Naive thymus-derived CD4-positive, alpha-beta T cell (primary cell): ENCODE measurements at regions not wholly inside any gene's neighbourhood (a gene's known extent, or its start where the extent isn't known, plus 50 kb on each side); places are given as distances from the start of the nearest gene placed in this dataset.

ENCODE experiments used
- ATAC-seq: fragments of 150-1000 bp; cut with Tn5 transposase; 2 replicates; pipeline ENCODE4 v1.10.0; 2021; ENCODE audit warnings: mild to moderate bottlenecking, moderate library complexity
- CTCF ChIA-PET: fragments of 350-600 bp; sonication (Branson Sonifier 250); formaldehyde crosslinking; loops from one replicate; lab custom pipeline; 2021; ENCODE audit warnings: antibody characterized with exemption; lab: Charles Lee
- POLR2A ChIA-PET: fragments of 350-600 bp; sonication (Branson Sonifier 250); formaldehyde crosslinking; loops from one replicate; lab custom pipeline; 2021; ENCODE audit warnings: antibody characterized with exemption, inconsistent platforms; lab: Charles Lee
- DNase-seq, 9 donors: peaks; one replicate each; pipeline versions ENCODE4 v3.0.0 to v3.0.0-alpha.2; 2020 to 2022; ENCODE audit warnings: mixed read lengths in 1 of 9
- H3K27ac ChIP-seq: one replicate; pipeline ENCODE4 v1.7.0; 2013; ENCODE audit warnings: mild to moderate bottlenecking, low read depth, low read length, moderate library complexity
- H3K27me3 ChIP-seq, 2 donors: one replicate each; pipeline ENCODE4 v1.7.0; 2013; ENCODE audit warnings: low read length in 2 of 2, mild to moderate bottlenecking in 2 of 2, moderate library complexity in 2 of 2; ENCODE audit not compliant: control insufficient read depth in 2 of 2, insufficient read depth in 2 of 2
- H3K36me3 ChIP-seq, 3 experiments: 1 replicate in 2 of 3; 2 replicates in 1 of 3; pipeline ENCODE4 v1.7.0; 2013; ENCODE audit warnings: low read length in 3 of 3, mild to moderate bottlenecking in 3 of 3, moderate library complexity in 1 of 3; ENCODE audit not compliant: insufficient read depth in 3 of 3, control insufficient read depth in 2 of 3
- H3K4me1 ChIP-seq, 2 donors: one replicate each; pipeline ENCODE4 v1.7.0; 2013; ENCODE audit warnings: low read length in 2 of 2, mild to moderate bottlenecking in 2 of 2, moderate library complexity in 1 of 2; ENCODE audit not compliant: control insufficient read depth in 2 of 2, insufficient read depth in 2 of 2
- H3K4me3 ChIP-seq: 2 replicates; pipeline ENCODE4 v1.7.0; 2013; ENCODE audit warnings: mild to moderate bottlenecking, low read length
- H3K9me3 ChIP-seq, 3 experiments: 1 replicate in 2 of 3; 2 replicates in 1 of 3; pipeline ENCODE4 v1.7.0; 2013; ENCODE audit warnings: low read length in 3 of 3; ENCODE audit not compliant: control insufficient read depth in 2 of 3
- H3K27ac Mint-ChIP-seq, 9 donors: one replicate each; pipeline ENCODE4 v1.8.0; 2020 to 2022; ENCODE audit warnings: mixed read lengths in 9 of 9, mild to moderate bottlenecking in 8 of 9, moderate library complexity in 5 of 9, inconsistent platforms in 2 of 9
- H3K27me3 Mint-ChIP-seq, 5 donors: one replicate each; pipeline ENCODE4 v1.8.0; 2021 to 2022; ENCODE audit warnings: mixed read lengths in 5 of 5, mild to moderate bottlenecking in 1 of 5
- H3K36me3 Mint-ChIP-seq, 5 donors: one replicate each; pipeline ENCODE4 v1.8.0; 2020 to 2022; ENCODE audit warnings: mixed read lengths in 5 of 5, mild to moderate bottlenecking in 3 of 5, inconsistent platforms in 1 of 5
- H3K4me1 Mint-ChIP-seq, 7 donors: one replicate each; pipeline ENCODE4 v1.8.0; 2020 to 2022; ENCODE audit warnings: mixed read lengths in 7 of 7, mild to moderate bottlenecking in 3 of 7, inconsistent platforms in 1 of 7
- H3K4me3 Mint-ChIP-seq, 10 donors: one replicate each; pipeline ENCODE4 v1.8.0; 2020 to 2022; ENCODE audit warnings: mild to moderate bottlenecking in 10 of 10, mixed read lengths in 10 of 10, moderate library complexity in 6 of 10, inconsistent platforms in 2 of 10
- H3K9me3 Mint-ChIP-seq, 11 donors: one replicate each; pipeline ENCODE4 v1.8.0; 2020 to 2022; ENCODE audit warnings: mixed read lengths in 11 of 11, mild to moderate bottlenecking in 4 of 11, inconsistent platforms in 1 of 11, moderate library complexity in 1 of 11
- intact Hi-C, 2 donors: fragments of 100-400 bp; cut with micrococcal nuclease; formaldehyde crosslinking; loops; one replicate each; pipeline ENCODE4 v1.15.1; 2023

DNA sequence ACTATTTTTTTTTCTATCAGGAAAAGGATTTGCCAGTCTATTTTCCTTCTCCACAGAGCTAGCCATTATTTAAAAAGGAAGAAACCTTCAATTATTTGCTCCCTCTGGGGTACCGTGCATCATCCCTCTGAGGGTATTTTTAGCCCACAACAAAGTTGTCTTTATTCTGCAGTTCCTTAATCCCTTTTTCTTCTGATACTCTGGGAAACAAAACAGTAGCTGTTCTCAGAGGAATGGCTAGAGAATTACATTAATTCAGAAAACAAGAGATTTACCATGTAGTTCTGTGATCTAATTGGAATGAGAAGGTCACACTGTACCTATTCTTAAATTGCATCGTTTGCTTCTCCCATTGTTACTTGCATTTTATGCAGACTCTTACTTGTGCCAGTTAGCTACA lies 1056.7 kb downstream of the STIM2 start:
- no peaks in the 10 kb centered on the region for H3K27me3 ChIP-seq
- no peak for DNase-seq
- no peaks in the 10 kb centered on the region for H3K36me3 ChIP-seq
- H3K4me3 ChIP-seq, result no peak overlapping the region
- no peaks in the 10 kb centered on the region for H3K27me3 Mint-ChIP-seq
- no peaks in the 10 kb centered on the region for H3K4me1 ChIP-seq
- no peak for ATAC-seq
- peaks cover 0 to 18% (median 1%) of the 10 kb centered on the region in 11 donors for H3K9me3 Mint-ChIP-seq
- no peaks in the 10 kb centered on the region for H3K9me3 ChIP-seq
- intact Hi-C loops, result no loop called here
- H3K27ac ChIP-seq, result no peak overlapping the region
- H3K27ac Mint-ChIP-seq, result no peak overlapping the region
- POLR2A ChIA-PET, result no interaction called here
- H3K4me1 Mint-ChIP-seq, result no peaks in the 10 kb centered on the region
- CTCF ChIA-PET, result no interaction called here
- H3K36me3 Mint-ChIP-seq, result no peaks in the 10 kb centered on the region
- H3K4me3 Mint-ChIP-seq, result no peak overlapping the region

GRCh38 chr4:27921231-27921630 lies 1060.6 kb downstream of the STIM2 start:
- no peak overlapping the region for H3K27ac Mint-ChIP-seq
- H3K4me3 ChIP-seq, result no peak overlapping the region
- no peak overlapping the region for H3K4me3 Mint-ChIP-seq
- intact Hi-C loops, result loop anchor here in 1 of 2 donors (5.0 kb wide), 1 partner anchor 471 kb away; no protein-coding TSS in a partner anchor
- no peaks in the 10 kb centered on the region for H3K36me3 ChIP-seq
- ATAC-seq, result no peak
- H3K9me3 Mint-ChIP-seq, result peaks cover 0 to 18% (median 0%) of the 10 kb centered on the region in 11 donors
- POLR2A ChIA-PET, result no interaction called here
- no peaks in the 10 kb centered on the region for H3K4me1 ChIP-seq
- DNase-seq, result no peak
- CTCF ChIA-PET, result no interaction called here
- H3K4me1 Mint-ChIP-seq, result no peaks in the 10 kb centered on the region
- H3K27me3 Mint-ChIP-seq, result no peaks in the 10 kb centered on the region
- no peak overlapping the region for H3K27ac ChIP-seq
- no peaks in the 10 kb centered on the region for H3K27me3 ChIP-seq
- H3K36me3 Mint-ChIP-seq, result no peaks in the 10 kb centered on the region
- no peaks in the 10 kb centered on the region for H3K9me3 ChIP-seq

DNA sequence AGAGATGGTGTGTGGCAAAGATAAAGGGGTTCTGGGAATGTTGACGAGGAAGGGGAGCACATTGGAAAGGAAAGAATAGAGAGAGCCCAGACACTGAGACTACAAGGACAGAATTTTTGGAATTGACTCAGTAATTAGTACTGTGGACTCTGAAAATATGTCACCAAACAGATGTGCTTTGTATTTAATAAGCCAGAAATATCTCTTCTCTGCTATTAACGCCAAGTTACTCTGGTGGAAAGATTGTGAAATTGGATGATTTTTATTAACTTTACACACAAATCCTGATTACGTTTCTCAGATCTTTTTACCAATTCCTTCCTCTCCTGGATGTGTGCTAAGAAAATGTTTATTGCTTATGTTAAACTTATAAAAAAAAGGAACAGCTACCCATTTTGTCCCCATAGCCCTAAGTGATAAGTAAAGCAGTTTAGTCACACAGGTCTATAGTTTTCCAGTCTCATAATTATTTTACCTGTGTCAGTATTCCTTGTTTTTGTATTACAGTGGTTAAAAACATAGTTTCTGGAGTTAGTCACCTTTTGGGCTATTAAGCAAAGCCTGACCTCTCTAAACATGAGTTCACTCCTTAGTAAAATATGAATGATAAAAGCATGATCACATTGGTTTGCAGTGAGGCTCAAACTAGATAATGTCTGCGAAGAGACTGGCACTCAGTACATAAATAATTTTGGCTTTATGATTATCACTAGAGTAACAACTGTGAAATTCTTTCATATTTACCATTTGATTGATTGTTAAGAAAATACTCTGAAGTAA lies 1068.3 kb downstream of the STIM2 start:
- peaks cover 0 to 4% (median 0%) of the 10 kb centered on the region in 5 donors for H3K36me3 Mint-ChIP-seq
- no peaks in the 10 kb centered on the region for H3K27me3 ChIP-seq
- no peak for ATAC-seq
- H3K36me3 ChIP-seq, result no peaks in the 10 kb centered on the region
- no peaks in the 10 kb centered on the region for H3K27me3 Mint-ChIP-seq
- no peak overlapping the region for H3K27ac ChIP-seq
- intact Hi-C loops, result no loop called here
- peaks cover 0 to 16% (median 1%) of the 10 kb centered on the region in 11 donors for H3K9me3 Mint-ChIP-seq
- no peak overlapping the region for H3K27ac Mint-ChIP-seq
- H3K4me1 Mint-ChIP-seq, result no peaks in the 10 kb centered on the region
- H3K9me3 ChIP-seq, result no peaks in the 10 kb centered on the region
- CTCF ChIA-PET, result no interaction called here
- H3K4me3 ChIP-seq, result no peak overlapping the region
- POLR2A ChIA-PET, result no interaction called here
- H3K4me3 Mint-ChIP-seq, result no peak overlapping the region
- no peak for DNase-seq
- no peaks in the 10 kb centered on the region for H3K4me1 ChIP-seq

- no peaks in the 10 kb centered on the region for H3K4me1 Mint-ChIP-seq
- Histone ChIP-seq H3K27me3 (no peaks in the 10 kb centered on the region), H3K27ac (no peak overlapping the region), H3K4me3 (no peak overlapping the region), H3K4me1 (no peaks in the 10 kb centered on the region), H3K9me3 (no peaks in the 10 kb centered on the region), H3K36me3 (no peaks in the 10 kb centered on the region)
- H3K4me3 Mint-ChIP-seq, result no peak overlapping the region
- peaks cover 0 to 4% (median 0%) of the 10 kb centered on the region in 5 donors for H3K36me3 Mint-ChIP-seq
- H3K27me3 Mint-ChIP-seq, result no peaks in the 10 kb centered on the region
- no peak for DNase-seq
- ATAC-seq, result no peak
- peaks cover 0 to 16% (median 2%) of the 10 kb centered on the region in 11 donors for H3K9me3 Mint-ChIP-seq
- no peak overlapping the region for H3K27ac Mint-ChIP-seq
- intact Hi-C loops, result no loop called here
- CTCF ChIA-PET, result no interaction called here
- POLR2A ChIA-PET, result no interaction called here
Observed at GRCh38 chr4:27930291-27930690, 1069.7 kb downstream of the STIM2 start.

DNA sequence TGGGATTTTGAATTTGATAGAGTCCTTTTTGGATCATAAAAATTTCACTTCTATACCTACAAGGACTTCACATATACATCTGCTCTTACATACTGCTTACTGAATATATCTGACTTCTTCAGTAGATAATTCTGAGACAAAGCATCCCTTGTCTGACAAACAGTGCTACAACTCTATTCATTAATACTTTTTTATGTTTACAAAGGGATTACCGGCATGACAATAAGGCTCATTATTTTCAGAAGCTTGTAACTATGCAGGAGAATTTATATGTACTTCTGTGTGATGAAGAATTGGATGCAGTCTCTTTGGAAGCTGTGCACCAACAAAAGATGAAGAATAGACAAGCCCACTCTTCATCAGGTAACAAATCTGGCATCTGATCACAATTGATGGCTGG lies 1070.3 kb downstream of the STIM2 start:
- Mint-ChIP-seq H3K27ac (no peak overlapping the region), H3K27me3 (no peaks in the 10 kb centered on the region), H3K36me3 (peaks cover 0 to 4% (median 0%) of the 10 kb centered on the region in 5 donors), H3K9me3 (peaks cover 0 to 20% (median 2%) of the 10 kb centered on the region in 11 donors), H3K4me3 (no peak overlapping the region), H3K4me1 (no peaks in the 10 kb centered on the region)
- intact Hi-C loops, result no loop called here
- no peaks in the 10 kb centered on the region for H3K9me3 ChIP-seq
- POLR2A ChIA-PET, result no interaction called here
- ATAC-seq (no peak), DNase-seq (no peak)
- H3K27me3 ChIP-seq, result no peaks in the 10 kb centered on the region
- no peaks in the 10 kb centered on the region for H3K36me3 ChIP-seq
- H3K27ac ChIP-seq, result no peak overlapping the region
- no peaks in the 10 kb centered on the region for H3K4me1 ChIP-seq
- CTCF ChIA-PET, result no interaction called here
- H3K4me3 ChIP-seq, result no peak overlapping the region

DNA sequence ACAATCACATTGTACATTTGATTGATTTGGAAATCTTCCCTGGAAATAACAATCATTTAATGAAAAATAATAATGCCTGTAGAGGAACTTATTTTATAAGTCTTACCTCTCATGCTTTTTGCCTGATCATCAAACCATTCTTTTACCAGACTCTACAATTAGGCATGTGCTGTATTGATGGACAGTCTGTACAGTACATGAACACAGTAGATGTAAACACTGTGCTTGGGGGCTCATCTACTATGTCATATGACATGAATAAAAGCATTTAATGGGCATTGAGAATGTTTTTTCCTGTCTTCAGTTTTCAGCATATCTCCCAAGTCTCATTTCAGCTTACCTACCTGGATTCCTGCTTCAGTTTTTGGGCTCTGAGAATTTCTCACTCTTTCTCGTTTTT lies 1070.9 kb downstream of the STIM2 start:
- intact Hi-C loops, result no loop called here
- H3K27me3 Mint-ChIP-seq, result no peaks in the 10 kb centered on the region
- H3K4me1 ChIP-seq, result no peaks in the 10 kb centered on the region
- ATAC-seq (no peak), DNase-seq (no peak)
- no peaks in the 10 kb centered on the region for H3K9me3 ChIP-seq
- no peak overlapping the region for H3K4me3 ChIP-seq
- H3K36me3 Mint-ChIP-seq, result peaks cover 0 to 4% (median 0%) of the 10 kb centered on the region in 5 donors
- no peaks in the 10 kb centered on the region for H3K4me1 Mint-ChIP-seq
- H3K4me3 Mint-ChIP-seq, result no peak overlapping the region
- no peaks in the 10 kb centered on the region for H3K27me3 ChIP-seq
- H3K36me3 ChIP-seq, result no peaks in the 10 kb centered on the region
- ChIA-PET POLR2A (no interaction called here), CTCF (no interaction called here)
- H3K9me3 Mint-ChIP-seq, result peaks cover 0 to 17% (median 2%) of the 10 kb centered on the region in 11 donors
- H3K27ac Mint-ChIP-seq, result no peak overlapping the region
- H3K27ac ChIP-seq, result no peak overlapping the region

DNA sequence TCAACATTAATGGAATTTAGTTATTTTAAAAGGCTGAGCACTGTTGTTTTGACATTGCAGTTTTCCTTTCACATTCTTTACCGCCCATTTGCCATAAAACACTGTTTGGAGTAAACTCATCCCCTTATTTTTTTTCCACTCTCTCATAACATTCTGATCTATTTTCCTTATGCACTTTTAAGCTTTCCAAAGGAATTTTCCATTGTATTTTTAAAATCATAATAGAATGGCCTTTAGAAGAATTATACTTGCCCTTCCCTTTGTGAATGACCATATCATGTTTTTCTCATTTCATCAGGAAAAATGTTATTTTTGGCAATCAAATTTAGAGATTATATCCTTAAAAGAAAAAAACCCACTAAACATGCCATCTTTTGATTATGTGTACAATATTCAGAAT lies 1074.2 kb downstream of the STIM2 start:
- H3K4me3 ChIP-seq, result no peak overlapping the region
- Mint-ChIP-seq H3K27me3 (no peaks in the 10 kb centered on the region), H3K9me3 (peaks cover 0 to 10% (median 3%) of the 10 kb centered on the region in 11 donors), H3K4me3 (no peak overlapping the region), H3K27ac (no peak overlapping the region), H3K4me1 (no peaks in the 10 kb centered on the region), H3K36me3 (peaks cover 0 to 2% (median 0%) of the 10 kb centered on the region in 5 donors)
- no peak for DNase-seq
- no peak overlapping the region for H3K27ac ChIP-seq
- ATAC-seq, result no peak
- intact Hi-C loops, result no loop called here
- CTCF ChIA-PET, result no interaction called here
- POLR2A ChIA-PET, result no interaction called here
- H3K27me3 ChIP-seq, result no peaks in the 10 kb centered on the region
- no peaks in the 10 kb centered on the region for H3K4me1 ChIP-seq
- no peaks in the 10 kb centered on the region for H3K9me3 ChIP-seq
- H3K36me3 ChIP-seq, result no peaks in the 10 kb centered on the region
